Keratinocyte (primary cell): ENCODE measurements at regions not wholly inside any gene's neighbourhood (a gene's known extent, or its start where the extent isn't known, plus 50 kb on each side); places are given as distances from the start of the nearest gene placed in this dataset.

ENCODE experiments used
- DNase-seq: peaks from one replicate; pipeline ENCODE4 v3.0.0-alpha.2; 2011; ENCODE audit warnings: low read depth, missing footprints, low spot score
- FAIRE-seq: peaks from 2 replicates; lab custom pipeline; 2011; peaks lifted over from hg19 to GRCh38; lab: Jason Lieb, UNC
- H2AFZ ChIP-seq: 2 replicates; pipeline ENCODE4 v1.6.0; 2012; ENCODE audit warnings: low read length, control low read depth, inconsistent platforms; ENCODE audit not compliant: control insufficient read depth
- H3K27ac ChIP-seq: 2 replicates; pipeline ENCODE4 v1.5.1; 2011; ENCODE audit warnings: low read length; ENCODE audit not compliant: control insufficient read depth, insufficient read depth
- H3K27me3 ChIP-seq: 3 replicates; pipeline ENCODE4 v1.6.0; 2011; ENCODE audit warnings: low read length; ENCODE audit not compliant: control insufficient read depth, insufficient read depth; ENCODE audit errors: extremely low read depth
- H3K36me3 ChIP-seq, 2 experiments: 2 replicates in 1 of 2; 3 replicates in 1 of 2; pipeline ENCODE4 v1.5.1; 2011; ENCODE audit warnings: low read length in 2 of 2, mild to moderate bottlenecking in 1 of 2; ENCODE audit not compliant: control insufficient read depth in 2 of 2, insufficient read depth in 2 of 2; ENCODE audit errors: extremely low read depth in 1 of 2
- H3K4me1 ChIP-seq: 3 replicates; pipeline ENCODE4 v1.5.1; 2011; ENCODE audit warnings: low read length; ENCODE audit not compliant: control insufficient read depth, insufficient read depth; ENCODE audit errors: extremely low read depth
- H3K4me2 ChIP-seq: 3 replicates; pipeline ENCODE4 v1.6.0; 2011; ENCODE audit warnings: low read depth, low read length; ENCODE audit not compliant: control insufficient read depth, insufficient read depth; ENCODE audit errors: extremely low read depth
- H3K4me3 ChIP-seq, 3 experiments: fragments of 200-600 bp in 1 of 3; sonication (generic) in 1 of 3; 2 replicates in 2 of 3; 3 replicates in 1 of 3; pipeline ENCODE4 v1.5.1; 2011 to 2016; ENCODE audit warnings: low read length in 3 of 3, mild to moderate bottlenecking in 3 of 3, control low read depth in 2 of 3, inconsistent platforms in 1 of 3, low read depth in 1 of 3, mixed read lengths in 1 of 3, mixed run types in 1 of 3, moderate library complexity in 1 of 3; ENCODE audit not compliant: control insufficient read depth in 2 of 3, insufficient read depth in 2 of 3; ENCODE audit errors: extremely low read depth in 1 of 3
- H3K79me2 ChIP-seq: 2 replicates; pipeline ENCODE4 v1.6.0; 2012; ENCODE audit warnings: low read length; ENCODE audit not compliant: control insufficient read depth, insufficient read depth
- H3K9ac ChIP-seq: 3 replicates; pipeline ENCODE4 v1.6.0; 2011; ENCODE audit warnings: low read length; ENCODE audit not compliant: control insufficient read depth, insufficient read depth; ENCODE audit errors: extremely low read depth
- H3K9me1 ChIP-seq: 3 replicates; pipeline ENCODE4 v1.6.0; 2011; ENCODE audit warnings: low read length; ENCODE audit not compliant: control insufficient read depth, insufficient read depth; ENCODE audit errors: extremely low read depth
- H3K9me3 ChIP-seq: 2 replicates; pipeline ENCODE4 v1.5.1; 2012; ENCODE audit warnings: low read depth, low read length; ENCODE audit not compliant: control insufficient read depth
- H4K20me1 ChIP-seq: 3 replicates; pipeline ENCODE4 v1.6.0; 2011; ENCODE audit warnings: low read length; ENCODE audit not compliant: control insufficient read depth, insufficient read depth; ENCODE audit errors: extremely low read depth
- EZH2 ChIP-seq: IDR thresholded peaks from one replicate; pipeline ENCODE4 v1.6.1; 2012; ENCODE audit warnings: inconsistent platforms, mild to moderate bottlenecking, low read length, moderate library complexity
- dilution Hi-C: fragments of 300-500 bp; cut with MboI; formaldehyde crosslinking; loops from one replicate; pipeline ENCODE4 v1.7.0; 2020; ENCODE audit warnings: low sequenced_read_pairs; ENCODE audit not compliant: extremely low pct_ligation_motif_present
- TF ChIP-seq, protein P1 (sequence below), 3 experiments: IDR thresholded peaks in 1 of 3; conservative IDR thresholded peaks in 1 of 3; optimal IDR thresholded peaks in 1 of 3; 2 replicates in 2 of 3; 3 replicates in 1 of 3; pipeline versions ENCODE3 to v1.5.1; 2011; ENCODE audit warnings: low read length in 3 of 3, mild to moderate bottlenecking in 3 of 3, moderate library complexity in 2 of 3, control low read depth in 1 of 3, inconsistent platforms in 1 of 3; ENCODE audit not compliant: insufficient read depth in 2 of 3; ENCODE audit errors: extremely low read depth in 1 of 3

DNA sequence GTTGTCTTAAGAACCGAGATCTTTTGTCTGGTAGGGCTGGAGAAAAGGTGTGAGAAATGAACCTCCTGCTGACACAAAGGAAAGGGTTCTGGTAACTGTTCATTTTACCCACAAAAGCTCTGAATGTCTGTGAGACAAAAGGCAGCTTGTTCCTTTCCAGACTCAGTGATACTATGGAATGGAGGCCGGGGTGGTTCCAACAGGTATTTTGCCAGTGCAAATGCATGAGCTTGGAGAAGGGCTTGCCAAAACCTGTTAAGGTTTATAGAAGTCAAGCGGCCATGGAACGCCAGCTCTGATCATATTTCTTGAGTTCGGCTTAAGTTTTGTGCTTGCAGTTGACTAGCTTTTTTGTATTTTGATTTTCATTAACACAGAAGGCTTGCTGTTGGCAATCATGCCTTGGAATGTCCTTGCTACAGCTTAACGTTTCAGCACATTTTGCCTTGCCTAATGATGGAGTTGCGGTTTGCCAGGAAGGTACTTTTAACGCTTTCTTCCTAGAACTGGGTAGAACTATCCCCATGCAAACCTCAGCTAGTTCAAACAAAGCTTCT lies 328.6 kb downstream of the PIK3R1 start:
- Histone ChIP-seq H3K4me3 (no peak overlapping the region), H3K9ac (no peak overlapping the region), H4K20me1 (no peaks in the 10 kb centered on the region), H2AFZ (peak overlapping the region; percentile 32), H3K4me2 (peak overlapping the region; percentile 24), H3K27ac (no peak overlapping the region), H3K36me3 (no peaks in the 10 kb centered on the region), H3K27me3 (no peaks in the 10 kb centered on the region), H3K79me2 (no peaks in the 10 kb centered on the region), H3K9me1 (no peaks in the 10 kb centered on the region), H3K9me3 (no peaks in the 10 kb centered on the region), H3K4me1 (peaks cover 30% of the 10 kb centered on the region)
- DNase-seq (no peak), FAIRE-seq (peak; percentile 89)
- dilution Hi-C loops, result no loop called here
- no peak for TF ChIP-seq EZH2
- TF ChIP-seq, protein P1, sequence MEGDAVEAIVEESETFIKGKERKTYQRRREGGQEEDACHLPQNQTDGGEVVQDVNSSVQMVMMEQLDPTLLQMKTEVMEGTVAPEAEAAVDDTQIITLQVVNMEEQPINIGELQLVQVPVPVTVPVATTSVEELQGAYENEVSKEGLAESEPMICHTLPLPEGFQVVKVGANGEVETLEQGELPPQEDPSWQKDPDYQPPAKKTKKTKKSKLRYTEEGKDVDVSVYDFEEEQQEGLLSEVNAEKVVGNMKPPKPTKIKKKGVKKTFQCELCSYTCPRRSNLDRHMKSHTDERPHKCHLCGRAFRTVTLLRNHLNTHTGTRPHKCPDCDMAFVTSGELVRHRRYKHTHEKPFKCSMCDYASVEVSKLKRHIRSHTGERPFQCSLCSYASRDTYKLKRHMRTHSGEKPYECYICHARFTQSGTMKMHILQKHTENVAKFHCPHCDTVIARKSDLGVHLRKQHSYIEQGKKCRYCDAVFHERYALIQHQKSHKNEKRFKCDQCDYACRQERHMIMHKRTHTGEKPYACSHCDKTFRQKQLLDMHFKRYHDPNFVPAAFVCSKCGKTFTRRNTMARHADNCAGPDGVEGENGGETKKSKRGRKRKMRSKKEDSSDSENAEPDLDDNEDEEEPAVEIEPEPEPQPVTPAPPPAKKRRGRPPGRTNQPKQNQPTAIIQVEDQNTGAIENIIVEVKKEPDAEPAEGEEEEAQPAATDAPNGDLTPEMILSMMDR (optimal IDR thresholded peaks at IDR 0.05 in 1 of 3, IDR thresholded peaks at IDR 0.05 in 1 of 3, conservative IDR thresholded peaks at IDR 0.05 in 1 of 3; ENCODE audit: extremely low read depth in 1 of 3, insufficient read depth in 2 of 3, low read length in 3 of 3), result no peak

DNA sequence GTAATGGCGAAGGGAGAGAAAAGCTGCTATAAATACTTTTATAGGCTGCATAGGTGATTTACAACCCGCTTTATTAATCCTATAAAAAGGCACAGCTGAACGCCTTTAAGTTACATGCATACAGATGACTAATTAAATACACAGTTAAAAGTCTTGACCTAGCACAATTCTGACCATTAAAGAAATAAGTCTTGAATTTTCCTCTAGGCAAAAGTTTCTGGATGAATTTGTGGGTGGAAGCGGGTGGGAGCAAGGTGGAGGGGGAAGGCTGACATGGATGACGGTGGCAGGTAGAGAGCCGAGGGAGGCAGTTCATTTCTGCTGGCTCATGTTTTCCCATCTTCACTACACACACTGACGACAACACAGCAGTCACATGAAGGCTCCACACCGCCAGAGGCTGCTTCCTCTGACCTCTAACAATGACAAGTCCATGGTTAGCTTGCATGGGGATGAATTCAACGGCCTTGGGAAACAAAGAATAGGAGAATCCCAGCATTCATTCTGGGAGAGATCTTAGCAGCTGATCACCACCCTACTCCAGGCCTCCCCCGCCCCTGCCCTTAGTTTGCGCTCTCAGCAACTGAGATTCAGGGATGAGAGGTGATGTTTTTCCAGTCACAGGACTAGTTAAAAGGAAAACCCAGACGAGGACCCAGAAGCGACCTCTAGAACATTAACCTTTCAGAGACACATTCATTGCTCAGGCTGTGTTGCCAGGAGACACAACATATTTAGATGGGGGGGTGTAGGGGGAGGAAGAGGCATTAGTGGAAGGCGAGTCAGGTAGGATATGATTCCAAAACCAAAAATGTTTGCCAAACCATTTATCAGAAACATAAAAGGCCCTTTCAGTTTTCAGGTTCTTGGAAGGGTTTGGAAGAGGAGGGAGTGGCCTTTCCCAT lies 329.3 kb downstream of the PIK3R1 start:
- Histone ChIP-seq H3K4me3 (no peak overlapping the region), H3K27me3 (no peaks in the 10 kb centered on the region), H3K27ac (peak overlapping the region; percentile 32), H3K9me1 (no peaks in the 10 kb centered on the region), H3K79me2 (no peaks in the 10 kb centered on the region), H3K36me3 (no peaks in the 10 kb centered on the region), H3K4me1 (peaks cover 30% of the 10 kb centered on the region), H3K4me2 (peak overlapping the region; percentile 24), H3K9ac (no peak overlapping the region), H3K9me3 (no peaks in the 10 kb centered on the region), H4K20me1 (no peaks in the 10 kb centered on the region), H2AFZ (peak overlapping the region; percentile 32)
- TF ChIP-seq, protein P1 (optimal IDR thresholded peaks at IDR 0.05 in 1 of 3, IDR thresholded peaks at IDR 0.05 in 1 of 3, conservative IDR thresholded peaks at IDR 0.05 in 1 of 3; ENCODE audit: extremely low read depth in 1 of 3, insufficient read depth in 2 of 3, low read length in 3 of 3), result no peak
- TF ChIP-seq EZH2, result no peak
- peak; percentile 80 for FAIRE-seq
- DNase-seq, result no peak
- dilution Hi-C loops, result no loop called here
